ENCODE measurements at regions not wholly inside any gene's neighbourhood (a gene's known extent, or its start where the extent isn't known, plus 50 kb on each side); places are given as distances from the start of the nearest gene placed in this dataset.

GRCh38 chr5:172568308-172568910 is 72.7 kb upstream of the NEURL1B start:
- no peak for DNase-seq

DNA sequence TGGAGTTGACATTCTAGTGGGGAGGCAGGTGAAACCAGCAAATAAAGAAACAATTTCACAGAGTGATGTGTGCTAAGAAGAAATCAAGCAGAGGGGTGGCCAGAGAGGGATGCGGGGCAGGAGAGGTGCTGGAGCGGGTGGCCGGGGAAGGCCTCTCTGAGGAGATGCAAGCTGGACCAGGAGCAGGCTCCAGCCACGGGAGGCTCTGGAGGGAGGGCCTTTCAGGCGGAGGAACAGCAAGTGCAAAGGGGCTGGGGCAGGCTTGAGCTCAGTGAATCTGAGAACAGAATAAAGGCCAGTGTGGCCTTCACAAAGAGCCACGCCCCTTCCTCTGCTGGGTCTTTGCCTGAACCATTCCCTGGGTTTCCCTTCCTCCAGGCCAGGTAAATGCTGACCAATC is 73.2 kb upstream of the NEURL1B start:
- no peak for DNase-seq

DNA sequence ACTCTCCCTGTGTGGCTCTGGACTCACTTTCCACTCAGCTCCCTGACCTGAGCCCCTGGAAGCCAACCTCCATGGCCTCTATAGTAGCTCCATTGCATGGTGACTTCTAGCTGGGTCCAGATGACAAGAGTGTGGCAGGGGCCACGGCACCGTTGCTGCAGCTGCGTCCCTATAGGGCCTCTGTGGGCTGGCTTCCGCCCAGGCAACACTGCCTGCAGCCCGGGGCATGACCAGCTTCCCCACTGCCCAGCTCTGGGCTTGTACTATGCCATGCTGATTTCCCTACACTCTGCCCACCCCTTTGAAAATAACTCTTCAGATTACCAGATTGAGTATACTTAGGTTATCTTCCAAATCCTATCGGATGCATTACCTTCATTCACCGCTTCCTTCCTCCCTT is 73.8 kb upstream of the NEURL1B start:
- DNase-seq, result no peak

DNA sequence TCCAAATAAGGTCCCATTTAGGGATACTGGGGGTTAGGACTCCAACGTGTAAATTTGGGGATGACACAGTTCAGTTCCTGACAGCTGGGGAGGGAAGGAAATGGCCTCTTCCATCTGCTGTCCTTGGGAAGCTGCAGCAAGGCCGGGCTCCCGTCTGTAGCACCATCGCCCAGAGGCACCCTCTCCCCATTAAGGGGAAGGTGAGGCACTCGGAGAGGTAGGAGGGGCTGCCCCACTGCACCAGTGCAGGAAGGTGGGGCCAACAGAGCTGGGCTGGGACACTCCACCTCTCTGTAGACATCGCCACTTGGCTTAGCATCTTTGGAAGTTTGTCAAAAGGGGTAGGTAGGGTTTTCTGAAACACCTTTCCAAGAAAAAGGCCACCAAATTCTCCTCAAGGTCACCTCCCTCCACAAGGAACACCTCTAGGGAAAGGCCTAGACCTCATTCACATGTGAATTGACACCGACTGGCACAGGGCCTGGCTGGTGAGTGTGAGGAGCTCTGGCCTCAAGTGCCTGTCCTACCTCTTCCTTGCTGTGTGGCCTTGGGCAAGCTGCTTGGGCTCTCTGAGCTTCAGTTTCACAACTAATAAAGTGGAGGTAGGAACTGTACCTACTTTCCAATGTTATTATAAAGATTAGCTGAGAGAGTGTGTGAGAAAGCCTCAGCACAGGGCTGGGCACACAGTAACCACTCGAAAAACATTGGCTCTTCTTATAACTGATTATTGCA is 75.0 kb upstream of the NEURL1B start:
- DNase-seq, result no peak

DNA sequence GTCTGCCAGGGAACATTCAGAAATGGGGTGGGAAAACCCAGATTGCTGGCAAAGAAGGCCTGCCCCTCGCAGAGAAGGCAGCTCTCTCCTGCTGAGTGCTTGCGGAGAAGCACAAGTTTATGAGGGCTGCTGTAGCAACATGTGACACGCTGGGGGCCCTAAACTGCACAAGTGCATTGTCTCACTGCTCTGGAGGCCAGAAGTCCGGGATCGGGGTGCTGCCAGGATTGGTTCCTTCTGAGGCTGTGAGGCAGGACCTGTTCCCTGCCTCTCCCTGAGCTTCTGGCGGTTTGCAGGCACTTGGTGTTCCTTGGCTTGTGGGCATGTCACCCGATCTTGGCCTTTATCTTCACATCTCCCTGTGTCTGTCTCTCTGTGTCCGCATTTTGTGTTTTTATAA is 75.6 kb upstream of the NEURL1B start:
- no peak for DNase-seq

DNA sequence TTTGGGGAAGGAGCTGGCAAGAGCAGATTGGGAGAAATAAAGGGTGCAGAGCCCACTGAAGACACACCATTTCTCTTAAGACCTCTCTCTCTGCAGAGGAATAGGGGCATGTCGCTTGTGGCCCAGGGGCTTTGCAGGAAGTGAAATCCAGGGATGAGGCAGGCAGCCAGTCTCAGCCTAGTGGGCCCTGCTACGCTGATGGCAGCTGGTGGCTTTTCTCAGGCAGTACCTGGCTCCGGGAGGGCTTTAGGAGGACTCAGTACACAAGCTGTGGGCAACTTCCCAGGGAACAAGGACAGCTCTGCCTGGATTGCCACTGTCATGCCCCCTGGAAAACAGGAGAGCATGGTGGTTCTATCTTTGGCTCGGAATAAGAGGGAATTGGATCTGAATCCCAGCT is 76.2 kb upstream of the NEURL1B start:
- no peak for DNase-seq

DNA sequence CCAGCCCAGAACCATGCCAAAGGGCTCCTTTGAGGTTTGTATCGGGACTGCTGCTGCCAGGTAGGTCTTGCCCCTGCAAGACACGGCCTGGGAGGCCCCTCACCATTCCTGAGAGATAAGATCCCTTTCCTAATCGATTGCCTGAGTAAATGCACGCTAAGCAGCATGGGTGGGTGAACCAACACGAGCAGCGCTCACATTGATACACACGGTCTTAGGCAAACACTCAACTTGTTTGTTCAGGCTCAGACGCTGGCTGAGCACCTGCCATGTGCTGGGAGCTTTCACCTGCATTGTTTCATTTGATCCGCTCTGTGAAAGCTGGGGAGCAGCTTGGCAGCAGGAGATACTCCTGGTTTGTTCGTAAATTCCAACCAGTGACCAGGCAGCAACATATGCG is 76.9 kb upstream of the NEURL1B start:
- DNase-seq, result no peak

GRCh38 chr5:172562443-172562842 is 78.6 kb upstream of the NEURL1B start:
- DNase-seq, result no peak

DNA sequence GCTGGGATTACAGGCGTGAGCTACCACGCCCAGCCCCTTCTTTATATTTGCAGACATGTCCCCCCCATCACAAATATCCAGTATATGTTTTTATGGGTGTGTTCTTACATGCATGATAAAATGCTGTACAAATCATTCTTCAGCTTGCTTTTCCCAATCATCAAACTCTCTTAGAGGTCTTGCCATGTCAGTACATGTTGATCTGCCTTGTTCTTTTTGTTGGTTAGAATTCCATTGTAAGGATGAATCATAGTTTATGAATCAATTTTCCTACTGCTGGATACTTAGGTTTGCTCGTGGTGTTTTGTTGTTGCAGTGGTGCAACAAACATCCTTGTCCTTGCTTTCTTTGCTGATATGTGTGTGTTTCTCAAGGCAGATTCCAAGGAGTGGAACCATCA is 79.9 kb upstream of the NEURL1B start:
- DNase-seq, result no peak

GRCh38 chr5:172559004-172559932 is 81.8 kb upstream of the NEURL1B start:
- DNase-seq, result no peak

DNA sequence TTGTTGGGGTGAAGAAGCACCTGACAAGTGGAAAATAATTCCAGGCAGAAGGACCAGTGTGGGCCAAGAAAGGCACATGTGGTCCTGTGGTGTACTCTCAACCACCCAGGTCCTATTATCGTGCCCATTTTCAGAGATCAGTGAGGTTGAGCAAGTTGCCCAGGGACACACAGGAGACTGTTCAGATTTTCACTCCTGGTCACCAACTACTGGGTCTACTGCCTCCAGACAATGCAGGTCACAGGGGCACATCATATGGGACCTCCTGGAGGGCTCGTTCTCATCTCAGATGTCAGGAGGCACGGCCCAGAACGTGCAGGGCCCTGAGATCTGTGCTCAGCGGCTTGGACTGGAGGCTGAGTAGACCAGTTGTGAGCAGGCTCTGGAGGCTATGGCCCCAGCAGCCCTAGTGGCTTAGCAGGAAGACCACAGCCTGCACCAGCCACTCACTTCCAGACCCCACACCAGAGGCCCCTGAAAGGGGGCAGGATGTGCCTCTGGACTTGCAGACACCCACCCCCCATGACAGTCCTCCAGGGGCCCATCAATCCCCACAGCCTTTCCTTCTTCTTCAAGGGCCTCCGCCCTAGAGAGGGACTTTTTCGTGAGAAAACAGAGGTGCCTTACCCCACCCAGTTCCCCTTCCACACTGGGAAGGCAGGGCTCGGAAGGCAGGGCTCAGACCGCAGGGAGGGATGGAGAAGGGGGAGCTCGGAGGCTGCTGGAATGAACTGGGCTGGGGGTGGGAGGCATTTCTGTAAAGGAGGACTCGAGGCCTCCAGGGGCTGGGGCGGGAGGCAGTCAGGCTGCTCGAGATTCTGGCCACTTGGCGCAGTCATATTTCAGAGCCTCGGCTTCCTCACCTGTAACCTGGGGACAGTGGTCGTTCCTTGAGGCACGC is 82.7 kb upstream of the NEURL1B start:
- DNase-seq, result no peak

- no peak for DNase-seq
Measured at GRCh38 chr5:172556971-172557461, 84.0 kb upstream of the NEURL1B start.

DNA sequence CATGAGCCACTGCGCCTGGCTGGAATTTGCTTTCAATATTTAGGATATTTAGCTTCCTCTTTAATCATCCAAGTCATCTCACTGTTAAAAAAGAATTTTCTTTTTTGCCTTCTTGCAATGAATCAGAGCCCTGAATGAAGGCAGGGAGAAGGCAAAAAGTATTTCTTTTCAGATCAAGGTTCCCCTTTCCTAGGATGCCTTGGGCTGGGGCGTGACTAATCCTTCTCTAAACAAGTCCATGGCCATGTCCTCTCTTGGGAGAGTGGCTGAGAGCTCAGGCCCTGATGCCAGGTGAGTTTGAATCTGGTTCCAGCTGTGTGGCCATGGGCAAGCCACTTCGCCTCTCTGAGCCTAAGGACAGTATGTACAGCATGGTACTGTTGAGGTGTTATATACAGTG is 84.8 kb upstream of the NEURL1B start:
- no peak for DNase-seq

GRCh38 chr5:172554562-172554961 is 86.5 kb upstream of the NEURL1B start:
- DNase-seq, result no peak

DNA sequence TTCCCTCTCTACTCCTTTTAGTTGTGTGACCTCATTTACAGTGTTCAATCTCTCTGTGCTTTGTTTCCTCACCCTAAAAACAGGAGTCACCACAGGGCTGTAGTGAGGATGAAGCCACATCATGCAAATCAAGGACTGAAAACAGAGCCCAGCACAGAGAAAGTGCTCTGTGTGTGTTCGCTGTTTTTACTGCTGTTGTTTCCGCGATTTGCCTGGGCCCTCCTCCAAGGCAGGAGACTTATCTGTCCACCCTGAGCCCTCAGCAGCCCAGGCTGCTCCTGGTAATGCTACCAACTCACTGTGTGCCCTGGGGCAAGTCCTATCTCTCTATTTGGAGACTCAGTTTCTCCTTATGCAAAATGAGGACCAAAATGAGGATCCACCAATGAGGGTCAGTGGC is 87.2 kb upstream of the NEURL1B start:
- no peak for DNase-seq

DNA sequence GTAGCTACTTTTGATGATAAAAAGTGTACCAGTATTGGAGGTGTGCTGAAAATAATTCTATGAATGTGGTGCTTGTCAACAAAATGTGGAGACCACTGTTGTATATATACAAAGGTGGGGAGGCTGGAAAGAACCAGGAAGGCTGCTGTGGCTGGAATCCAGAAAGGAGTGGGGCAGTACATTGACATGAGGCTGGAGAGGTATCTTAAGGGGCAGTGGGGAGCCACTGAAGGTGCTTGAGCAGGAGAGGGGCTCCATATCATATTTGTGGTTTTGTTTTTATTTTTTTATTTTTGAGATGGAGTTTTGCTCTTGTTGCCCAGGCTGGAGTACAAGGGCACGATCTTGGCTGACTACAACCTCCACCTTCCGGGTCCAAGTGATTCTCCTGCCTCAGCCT is 87.9 kb upstream of the NEURL1B start:
- DNase-seq, result no peak

DNA sequence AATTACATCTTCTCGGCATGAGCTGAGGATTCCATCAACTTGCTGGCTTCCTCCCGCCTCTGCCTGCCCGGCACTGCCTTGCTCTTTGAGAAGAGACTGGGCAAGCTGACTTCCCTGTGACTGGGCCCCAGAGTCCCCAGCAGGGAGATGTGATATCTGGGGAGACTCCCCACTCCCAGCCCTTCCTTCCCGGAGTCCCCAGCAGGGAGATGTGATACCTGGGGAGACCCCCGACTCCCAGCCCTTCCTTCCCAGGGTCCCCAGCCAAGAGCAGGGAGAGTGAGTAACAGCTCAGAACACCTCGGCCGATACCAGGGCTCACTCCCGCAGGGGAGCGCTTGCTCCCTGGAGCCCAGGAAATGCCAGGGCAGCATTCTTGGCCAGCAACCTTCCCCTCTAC is 90.1 kb upstream of the NEURL1B start:
- DNase-seq, result no peak

- no peak for DNase-seq
Measured at GRCh38 chr5:172550096-172550765, 90.8 kb upstream of the NEURL1B start.

GRCh38 chr5:172549696-172550095 is 91.4 kb upstream of the NEURL1B start:
- no peak for DNase-seq

DNA sequence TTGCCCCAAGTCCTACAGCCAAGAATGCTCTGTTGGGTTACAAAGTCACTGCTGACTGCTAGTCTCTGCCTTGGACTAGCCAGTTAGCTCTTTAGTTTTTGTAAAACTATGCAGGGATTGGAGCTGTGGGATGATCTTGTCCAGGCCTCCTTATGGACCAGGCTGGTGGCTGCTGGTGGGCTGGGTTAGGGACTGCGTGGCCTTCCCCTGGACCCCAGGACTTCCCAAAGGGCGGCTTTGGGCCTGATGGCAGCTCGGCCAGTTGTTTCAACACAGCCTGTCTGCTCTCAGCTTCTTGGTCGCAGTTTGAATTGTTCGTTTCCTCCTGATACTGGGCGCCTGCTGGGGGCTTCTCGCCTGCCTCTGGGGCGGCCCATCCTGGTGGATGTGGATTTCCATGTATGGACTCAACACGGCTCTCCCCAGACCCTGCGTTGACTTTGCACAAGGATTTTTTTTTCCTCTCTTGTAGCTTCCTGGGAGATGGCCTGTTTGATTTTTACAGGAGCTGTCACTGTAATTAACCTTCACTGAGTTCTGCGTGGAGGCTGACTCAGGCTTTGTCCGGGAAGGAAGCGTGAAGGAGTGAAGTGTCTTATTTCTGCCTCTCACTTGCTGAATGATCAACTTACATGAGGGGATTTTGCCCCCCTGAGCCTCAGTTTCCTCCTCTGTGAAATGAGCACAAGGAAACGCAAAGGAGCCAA is 91.9 kb upstream of the NEURL1B start:
- no peak for DNase-seq

GRCh38 chr5:172548311-172548731 is 92.7 kb upstream of the NEURL1B start:
- no peak for DNase-seq

Measured in DMS 273 treated with DMSO at 0.1 percent for 48 hours (cell line).